Gastroesophageal sphincter (tissue), 3 donors: ENCODE measurements at regions not wholly inside any gene's neighbourhood (a gene's known extent, or its start where the extent isn't known, plus 50 kb on each side); places are given as distances from the start of the nearest gene placed in this dataset.

Experiments used
- EP300 ChIP-seq: sonication (generic); formaldehyde crosslinking; IDR thresholded peaks from one replicate; pipeline ENCODE4 v1.6.1; 2017; ENCODE audit warnings: antibody characterized with exemption, mild to moderate bottlenecking
- POLR2A ChIP-seq, 2 donors: fragments of 450-650 bp; IDR thresholded peaks; one replicate each; pipeline ENCODE4 v1.6.1; 2017; ENCODE audit warnings: antibody characterized with exemption in 2 of 2, mild to moderate bottlenecking in 2 of 2, moderate library complexity in 1 of 2
- POLR2AphosphoS5 ChIP-seq: sonication (generic); formaldehyde crosslinking; IDR thresholded peaks from one replicate; pipeline ENCODE4 v1.6.1; 2017; ENCODE audit warnings: antibody characterized with exemption
- TF ChIP-seq, protein P1 (sequence below), 4 experiments: fragments of 200-600 bp in 2 of 4; fragments of 450-650 bp in 2 of 4; sonication (generic) in 1 of 4; IDR thresholded peaks; one replicate each; pipeline ENCODE4 v1.5.1; 2017 to 2019; ENCODE audit warnings: antibody characterized with exemption in 4 of 4, mild to moderate bottlenecking in 2 of 4, moderate library complexity in 2 of 4

- TF ChIP-seq, protein P1, sequence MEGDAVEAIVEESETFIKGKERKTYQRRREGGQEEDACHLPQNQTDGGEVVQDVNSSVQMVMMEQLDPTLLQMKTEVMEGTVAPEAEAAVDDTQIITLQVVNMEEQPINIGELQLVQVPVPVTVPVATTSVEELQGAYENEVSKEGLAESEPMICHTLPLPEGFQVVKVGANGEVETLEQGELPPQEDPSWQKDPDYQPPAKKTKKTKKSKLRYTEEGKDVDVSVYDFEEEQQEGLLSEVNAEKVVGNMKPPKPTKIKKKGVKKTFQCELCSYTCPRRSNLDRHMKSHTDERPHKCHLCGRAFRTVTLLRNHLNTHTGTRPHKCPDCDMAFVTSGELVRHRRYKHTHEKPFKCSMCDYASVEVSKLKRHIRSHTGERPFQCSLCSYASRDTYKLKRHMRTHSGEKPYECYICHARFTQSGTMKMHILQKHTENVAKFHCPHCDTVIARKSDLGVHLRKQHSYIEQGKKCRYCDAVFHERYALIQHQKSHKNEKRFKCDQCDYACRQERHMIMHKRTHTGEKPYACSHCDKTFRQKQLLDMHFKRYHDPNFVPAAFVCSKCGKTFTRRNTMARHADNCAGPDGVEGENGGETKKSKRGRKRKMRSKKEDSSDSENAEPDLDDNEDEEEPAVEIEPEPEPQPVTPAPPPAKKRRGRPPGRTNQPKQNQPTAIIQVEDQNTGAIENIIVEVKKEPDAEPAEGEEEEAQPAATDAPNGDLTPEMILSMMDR (IDR thresholded peaks at IDR 0.05) = no peak
- no peak for TF ChIP-seq POLR2AphosphoS5
- TF ChIP-seq EP300 = no peak
- TF ChIP-seq POLR2A (IDR thresholded peaks at IDR 0.05) = no peak
Observed at GRCh38 chr20:6530254-6530653, 237.2 kb upstream of the BMP2 start.
